ENCODE measurements at regions not wholly inside any gene's neighbourhood (a gene's known extent, or its start where the extent isn't known, plus 50 kb on each side); places are given as distances from the start of the nearest gene placed in this dataset.

GRCh38 chr14:104505085-104506074 is 74.2 kb upstream of the C14orf180 start:
- no peak for FAIRE-seq
- DNase-seq (ENCODE audit: insufficient read length, low spot score): no peak

- no peak for DNase-seq (ENCODE audit: insufficient read length, low spot score)
Measured at GRCh38 chr14:104506461-104507253, 72.9 kb upstream of the C14orf180 start.

GRCh38 chr14:104507443-104507842 is 72.1 kb upstream of the C14orf180 start:
- no peak for DNase-seq (ENCODE audit: insufficient read length, low spot score)
- FAIRE-seq: no peak

More at GRCh38 chr14:104506461-104507253, 72.9 kb upstream of the C14orf180 start:
- FAIRE-seq: no peak

GRCh38 chr14:104509673-104510072 is 69.9 kb upstream of the C14orf180 start:
- FAIRE-seq (no peak), DNase-seq (ENCODE audit: insufficient read length, low spot score) (no peak)

GRCh38 chr14:104510216-104510615 is 69.3 kb upstream of the C14orf180 start:
- no peak for FAIRE-seq
- no peak for DNase-seq (ENCODE audit: insufficient read length, low spot score)

- no peak for FAIRE-seq
- no peak for DNase-seq (ENCODE audit: insufficient read length, low spot score)
Measured at GRCh38 chr14:104510794-104511611, 68.6 kb upstream of the C14orf180 start.

- FAIRE-seq: no peak
Measured at GRCh38 chr14:104512061-104512460, 67.5 kb upstream of the C14orf180 start.

GRCh38 chr14:104512771-104513640 is 66.6 kb upstream of the C14orf180 start:
- no peak for DNase-seq (ENCODE audit: insufficient read length, low spot score)
- FAIRE-seq: no peak

More at GRCh38 chr14:104512061-104512460, 67.5 kb upstream of the C14orf180 start:
- no peak for DNase-seq (ENCODE audit: insufficient read length, low spot score)

GRCh38 chr14:104513641-104514046 is 65.9 kb upstream of the C14orf180 start:
- FAIRE-seq: no peak
- no peak for DNase-seq (ENCODE audit: insufficient read length, low spot score)

- DNase-seq (ENCODE audit: insufficient read length, low spot score) (no peak), FAIRE-seq (no peak)
Measured at GRCh38 chr14:104514156-104514848, 65.3 kb upstream of the C14orf180 start.

GRCh38 chr14:104515059-104515810 is 64.3 kb upstream of the C14orf180 start:
- DNase-seq (ENCODE audit: insufficient read length, low spot score): no peak
- no peak for FAIRE-seq

- FAIRE-seq (no peak), DNase-seq (ENCODE audit: insufficient read length, low spot score) (no peak)
Measured at GRCh38 chr14:104515811-104516780, 63.5 kb upstream of the C14orf180 start.

GRCh38 chr14:104516906-104517305 is 62.7 kb upstream of the C14orf180 start:
- DNase-seq (ENCODE audit: insufficient read length, low spot score) (no peak), FAIRE-seq (no peak)

- DNase-seq (ENCODE audit: insufficient read length, low spot score) (no peak), FAIRE-seq (no peak)
Measured at GRCh38 chr14:104517426-104517825, 62.1 kb upstream of the C14orf180 start.

- FAIRE-seq (no peak), DNase-seq (ENCODE audit: insufficient read length, low spot score) (no peak)
Measured at GRCh38 chr14:104517867-104518266, 61.7 kb upstream of the C14orf180 start.

- DNase-seq (ENCODE audit: insufficient read length, low spot score): no peak
- no peak for FAIRE-seq
Measured at GRCh38 chr14:104518659-104519350, 60.8 kb upstream of the C14orf180 start.

GRCh38 chr14:104519721-104520120 is 59.8 kb upstream of the C14orf180 start:
- FAIRE-seq (no peak), DNase-seq (ENCODE audit: insufficient read length, low spot score) (no peak)
